ENCODE measurements at regions not wholly inside any gene's neighbourhood (a gene's known extent, or its start where the extent isn't known, plus 50 kb on each side); places are given as distances from the start of the nearest gene placed in this dataset.

- H3K9me3 ChIP-seq (ENCODE audit: control insufficient read depth, low read length): no peaks in the 10 kb centered on the region
- no peaks in the 10 kb centered on the region for H3K4me1 ChIP-seq (ENCODE audit: control insufficient read depth, insufficient read depth, low read length)
- 72% methylated on average over 4 of the region's 4 CpGs for WGBS
- intact Hi-C loops (cut with DNase I): no loop called here
- H3K4me3 ChIP-seq (ENCODE audit: low read length): no peak overlapping the region
- H3K27ac ChIP-seq (ENCODE audit: low read length): no peak overlapping the region
- DNase-seq (no peak), ATAC-seq (no peak)
- no peaks in the 10 kb centered on the region for H3K27me3 ChIP-seq (ENCODE audit: control insufficient read depth, insufficient read depth)
Measured at GRCh38 chr1:198887866-198888265, 249.0 kb downstream of the PTPRC start.

- ATAC-seq: no peak
Measured at GRCh38 chr1:198888379-198888943, 249.6 kb downstream of the PTPRC start.

GRCh38 chr1:198889101-198889500 is 250.3 kb downstream of the PTPRC start:
- Histone ChIP-seq H3K27ac (ENCODE audit: low read length) (no peak overlapping the region), H3K4me1 (ENCODE audit: control insufficient read depth, insufficient read depth, low read length) (no peaks in the 10 kb centered on the region), H3K4me3 (ENCODE audit: low read length) (no peak overlapping the region), H3K9me3 (ENCODE audit: control insufficient read depth, low read length) (no peaks in the 10 kb centered on the region), H3K27me3 (ENCODE audit: control insufficient read depth, insufficient read depth) (no peaks in the 10 kb centered on the region)
- ATAC-seq (no peak), DNase-seq (no peak)
- intact Hi-C loops (cut with DNase I): no loop called here
- 90% methylated on average over 1 of the region's 1 CpG for WGBS

More at GRCh38 chr1:198888379-198888943, 249.6 kb downstream of the PTPRC start:
- 91% methylated on average over 3 of the region's 3 CpGs for WGBS
- Histone ChIP-seq H3K27me3 (ENCODE audit: control insufficient read depth, insufficient read depth) (no peaks in the 10 kb centered on the region), H3K9me3 (ENCODE audit: control insufficient read depth, low read length) (no peaks in the 10 kb centered on the region), H3K4me3 (ENCODE audit: low read length) (no peak overlapping the region), H3K27ac (ENCODE audit: low read length) (no peak overlapping the region), H3K4me1 (ENCODE audit: control insufficient read depth, insufficient read depth, low read length) (no peaks in the 10 kb centered on the region)
- intact Hi-C loops (cut with DNase I): no loop called here
- no peak for DNase-seq

- ATAC-seq: no peak
- WGBS: 64% methylated on average over 1 of the region's 1 CpG
- DNase-seq: no peak
- intact Hi-C loops (cut with DNase I): no loop called here
- H3K9me3 ChIP-seq (ENCODE audit: control insufficient read depth, low read length): no peaks in the 10 kb centered on the region
- no peaks in the 10 kb centered on the region for H3K27me3 ChIP-seq (ENCODE audit: control insufficient read depth, insufficient read depth)
- H3K4me1 ChIP-seq (ENCODE audit: control insufficient read depth, insufficient read depth, low read length): no peaks in the 10 kb centered on the region
- H3K4me3 ChIP-seq (ENCODE audit: low read length): no peak overlapping the region
- H3K27ac ChIP-seq (ENCODE audit: low read length): no peak overlapping the region
Measured at GRCh38 chr1:198889749-198890148, 250.9 kb downstream of the PTPRC start.

GRCh38 chr1:198890214-198890930 is 251.5 kb downstream of the PTPRC start:
- no peak for ATAC-seq
- Histone ChIP-seq H3K27ac (ENCODE audit: low read length) (no peak overlapping the region), H3K4me3 (ENCODE audit: low read length) (no peak overlapping the region), H3K27me3 (ENCODE audit: control insufficient read depth, insufficient read depth) (no peaks in the 10 kb centered on the region), H3K9me3 (ENCODE audit: control insufficient read depth, low read length) (no peaks in the 10 kb centered on the region), H3K4me1 (ENCODE audit: control insufficient read depth, insufficient read depth, low read length) (no peaks in the 10 kb centered on the region)
- DNase-seq: no peak
- intact Hi-C loops (cut with DNase I): no loop called here
- WGBS: 61% methylated on average over 4 of the region's 4 CpGs

- Histone ChIP-seq H3K27ac (ENCODE audit: low read length) (no peak overlapping the region), H3K9me3 (ENCODE audit: control insufficient read depth, low read length) (no peaks in the 10 kb centered on the region), H3K27me3 (ENCODE audit: control insufficient read depth, insufficient read depth) (no peaks in the 10 kb centered on the region), H3K4me3 (ENCODE audit: low read length) (no peak overlapping the region), H3K4me1 (ENCODE audit: control insufficient read depth, insufficient read depth, low read length) (no peaks in the 10 kb centered on the region)
- ATAC-seq: no peak
- 38% methylated on average over 1 of the region's 1 CpG for WGBS
- DNase-seq: no peak
- intact Hi-C loops (cut with DNase I): no loop called here
Measured at GRCh38 chr1:198892065-198892464, 253.2 kb downstream of the PTPRC start.

- no peaks in the 10 kb centered on the region for H3K4me1 ChIP-seq (ENCODE audit: control insufficient read depth, insufficient read depth, low read length)
- DNase-seq: no peak
- H3K27ac ChIP-seq (ENCODE audit: low read length): no peak overlapping the region
- 48% methylated on average over 1 of the region's 1 CpG for WGBS
- H3K4me3 ChIP-seq (ENCODE audit: low read length): no peak overlapping the region
- intact Hi-C loops (cut with DNase I): no loop called here
- H3K27me3 ChIP-seq (ENCODE audit: control insufficient read depth, insufficient read depth): no peaks in the 10 kb centered on the region
- H3K9me3 ChIP-seq (ENCODE audit: control insufficient read depth, low read length): no peaks in the 10 kb centered on the region
- ATAC-seq: no peak
Measured at GRCh38 chr1:198893141-198893540, 254.3 kb downstream of the PTPRC start.

- no peak for DNase-seq
- WGBS: 88% methylated on average over 4 of the region's 4 CpGs
- intact Hi-C loops (cut with DNase I): no loop called here
- no peaks in the 10 kb centered on the region for H3K9me3 ChIP-seq (ENCODE audit: control insufficient read depth, low read length)
- no peak for ATAC-seq
- H3K4me1 ChIP-seq (ENCODE audit: control insufficient read depth, insufficient read depth, low read length): no peaks in the 10 kb centered on the region
- H3K27me3 ChIP-seq (ENCODE audit: control insufficient read depth, insufficient read depth): no peaks in the 10 kb centered on the region
- H3K4me3 ChIP-seq (ENCODE audit: low read length): no peak overlapping the region
- no peak overlapping the region for H3K27ac ChIP-seq (ENCODE audit: low read length)
Measured at GRCh38 chr1:198893763-198894444, 255.1 kb downstream of the PTPRC start.

GRCh38 chr1:198901266-198901665 is 262.4 kb downstream of the PTPRC start:
- no peak for ATAC-seq
- intact Hi-C loops (cut with DNase I): no loop called here
- H3K4me3 ChIP-seq (ENCODE audit: low read length): no peak overlapping the region
- H3K27ac ChIP-seq (ENCODE audit: low read length): no peak overlapping the region
- H3K9me3 ChIP-seq (ENCODE audit: control insufficient read depth, low read length): no peaks in the 10 kb centered on the region
- peak in 1 of 3 donors; percentile 19 for DNase-seq
- 66% methylated on average over 3 of the region's 3 CpGs for WGBS
- H3K27me3 ChIP-seq (ENCODE audit: control insufficient read depth, insufficient read depth): no peaks in the 10 kb centered on the region
- H3K4me1 ChIP-seq (ENCODE audit: control insufficient read depth, insufficient read depth, low read length): peaks cover 1% of the 10 kb centered on the region

GRCh38 chr1:198902655-198903054 is 263.8 kb downstream of the PTPRC start:
- Histone ChIP-seq H3K4me1 (ENCODE audit: control insufficient read depth, insufficient read depth, low read length) (peaks cover 1% of the 10 kb centered on the region), H3K9me3 (ENCODE audit: control insufficient read depth, low read length) (no peaks in the 10 kb centered on the region), H3K27ac (ENCODE audit: low read length) (no peak overlapping the region), H3K27me3 (ENCODE audit: control insufficient read depth, insufficient read depth) (no peaks in the 10 kb centered on the region), H3K4me3 (ENCODE audit: low read length) (no peak overlapping the region)
- ATAC-seq (no peak), DNase-seq (peak in 1 of 3 donors; percentile 24)
- 86% methylated on average over 5 of the region's 5 CpGs for WGBS
- intact Hi-C loops (cut with DNase I): no loop called here

GRCh38 chr1:198903203-198903602 is 264.4 kb downstream of the PTPRC start:
- H3K4me1 ChIP-seq (ENCODE audit: control insufficient read depth, insufficient read depth, low read length): peaks cover 1% of the 10 kb centered on the region
- WGBS: 58% methylated on average over 3 of the region's 3 CpGs
- ATAC-seq (no peak), DNase-seq (no peak)
- intact Hi-C loops (cut with DNase I): no loop called here
- H3K27me3 ChIP-seq (ENCODE audit: control insufficient read depth, insufficient read depth): no peaks in the 10 kb centered on the region
- H3K9me3 ChIP-seq (ENCODE audit: control insufficient read depth, low read length): no peaks in the 10 kb centered on the region
- H3K4me3 ChIP-seq (ENCODE audit: low read length): no peak overlapping the region
- H3K27ac ChIP-seq (ENCODE audit: low read length): no peak overlapping the region

Measured in right cardiac atrium (tissue), 5 donors.